HG03439 (cell line): ENCODE measurements at regions not wholly inside any gene's neighbourhood (a gene's known extent, or its start where the extent isn't known, plus 50 kb on each side); places are given as distances from the start of the nearest gene placed in this dataset.
"Not testable (repeated sequence)": the region's sequence is repeated elsewhere in the genome, so short reads cannot be mapped to it uniquely, and the experiment has no call there.

Experiments used
- ATAC-seq: cut with Tn5 transposase; IDR thresholded peaks from one replicate; pipeline ENCODE4 v1.9.1; 2021; ENCODE audit warnings: mild to moderate bottlenecking, moderate library complexity; ENCODE audit not compliant: unreplicated experiment

- no peak for ATAC-seq
Measured at GRCh38 chrX:65831268-65831667, 163.8 kb downstream of the MSN start.

GRCh38 chrX:65828599-65828998, 161.1 kb downstream of the MSN start:
- ATAC-seq: no peak

GRCh38 chrX:65825226-65825625, 157.8 kb downstream of the MSN start:
- not testable (repeated sequence) for ATAC-seq

- peak; percentile 43 for ATAC-seq
Measured at GRCh38 chrX:65821721-65822496, 154.5 kb downstream of the MSN start.

- not testable (repeated sequence) for ATAC-seq
Measured at GRCh38 chrX:65819983-65820382, 152.5 kb downstream of the MSN start.

- no peak for ATAC-seq
Measured at GRCh38 chrX:65813245-65813644, 145.8 kb downstream of the MSN start.

GRCh38 chrX:65811558-65812228, 144.2 kb downstream of the MSN start:
- ATAC-seq: no peak
